ENCODE measurements at regions not wholly inside any gene's neighbourhood (a gene's known extent, or its start where the extent isn't known, plus 50 kb on each side); places are given as distances from the start of the nearest gene placed in this dataset.

- DNase-seq (ENCODE audit: low read depth, low spot score) = no peak
Observed at GRCh38 chr22:48740086-48740730, 1087.5 kb downstream of the BRD1 start.

- no peak for DNase-seq (ENCODE audit: low read depth, low spot score)
Observed at GRCh38 chr22:48739348-48740085, 1088.2 kb downstream of the BRD1 start.

GRCh38 chr22:48738204-48738980, 1089.3 kb downstream of the BRD1 start:
- DNase-seq (ENCODE audit: low read depth, low spot score) = no peak

- no peak for DNase-seq (ENCODE audit: low read depth, low spot score)
Observed at GRCh38 chr22:48737461-48738203, 1090.0 kb downstream of the BRD1 start.

GRCh38 chr22:48736593-48737460, 1090.8 kb downstream of the BRD1 start:
- no peak for DNase-seq (ENCODE audit: low read depth, low spot score)

GRCh38 chr22:48734961-48735360, 1092.7 kb downstream of the BRD1 start:
- DNase-seq (ENCODE audit: low read depth, low spot score) = no peak

GRCh38 chr22:48734359-48734758, 1093.3 kb downstream of the BRD1 start:
- DNase-seq (ENCODE audit: low read depth, low spot score) = no peak

- DNase-seq (ENCODE audit: low read depth, low spot score) = no peak
Observed at GRCh38 chr22:48729499-48730171, 1098.0 kb downstream of the BRD1 start.

GRCh38 chr22:48727454-48728058, 1100.1 kb downstream of the BRD1 start:
- DNase-seq (ENCODE audit: low read depth, low spot score) = no peak

GRCh38 chr22:48724899-48725298, 1102.8 kb downstream of the BRD1 start:
- no peak for DNase-seq (ENCODE audit: low read depth, low spot score)

GRCh38 chr22:48722661-48723060, 1105.0 kb downstream of the BRD1 start:
- no peak for DNase-seq (ENCODE audit: low read depth, low spot score)

GRCh38 chr22:48721395-48721669, 1106.3 kb downstream of the BRD1 start:
- DNase-seq (ENCODE audit: low read depth, low spot score) = no peak

GRCh38 chr22:48720662-48721394, 1106.8 kb downstream of the BRD1 start:
- DNase-seq (ENCODE audit: low read depth, low spot score) = no peak

- DNase-seq (ENCODE audit: low read depth, low spot score) = no peak
Observed at GRCh38 chr22:48719978-48720661, 1107.6 kb downstream of the BRD1 start.

GRCh38 chr22:48718818-48719500, 1108.7 kb downstream of the BRD1 start:
- DNase-seq (ENCODE audit: low read depth, low spot score) = no peak

- no peak for DNase-seq (ENCODE audit: low read depth, low spot score)
Observed at GRCh38 chr22:48717883-48718817, 1109.5 kb downstream of the BRD1 start.
